Uterus (tissue), 2 donors: ENCODE measurements at regions not wholly inside any gene's neighbourhood (a gene's known extent, or its start where the extent isn't known, plus 50 kb on each side); places are given as distances from the start of the nearest gene placed in this dataset.
"Not testable (repeated sequence)": the region's sequence is repeated elsewhere in the genome, so short reads cannot be mapped to it uniquely, and the experiment has no call there.

Source experiments
- CTCF ChIP-seq, 4 experiments: fragments of 200-600 bp in 2 of 4; fragments of 450-650 bp in 2 of 4; sonication (generic) in 2 of 4; IDR thresholded peaks; one replicate each; pipeline ENCODE4 v1.5.1; 2016 to 2019; ENCODE audit warnings: antibody characterized with exemption in 4 of 4, mild to moderate bottlenecking in 2 of 4, moderate library complexity in 1 of 4
- POLR2A ChIP-seq, 2 donors: fragments of 450-650 bp; IDR thresholded peaks; one replicate each; pipeline ENCODE4 v1.6.1; 2016; ENCODE audit warnings: antibody characterized with exemption in 2 of 2, mild to moderate bottlenecking in 1 of 2, moderate library complexity in 1 of 2

GRCh38 chr21:5042583-5042982, 5478.8 kb upstream of the TPTE start:
- not testable (repeated sequence) for TF ChIP-seq CTCF, POLR2A (IDR thresholded peaks at IDR 0.05)
